HUDEP-2 (cell line): ENCODE measurements at regions not wholly inside any gene's neighbourhood (a gene's known extent, or its start where the extent isn't known, plus 50 kb on each side); places are given as distances from the start of the nearest gene placed in this dataset.
"Not testable (repeated sequence)": the region's sequence is repeated elsewhere in the genome, so short reads cannot be mapped to it uniquely, and the experiment has no call there.

Source experiments
- DNase-seq, 76 experiments: peaks; one replicate each; lab custom pipeline; 2025; ENCODE audit not compliant: unreplicated experiment in 76 of 76; lab: John Stamatoyannopoulos, UW

DNA sequence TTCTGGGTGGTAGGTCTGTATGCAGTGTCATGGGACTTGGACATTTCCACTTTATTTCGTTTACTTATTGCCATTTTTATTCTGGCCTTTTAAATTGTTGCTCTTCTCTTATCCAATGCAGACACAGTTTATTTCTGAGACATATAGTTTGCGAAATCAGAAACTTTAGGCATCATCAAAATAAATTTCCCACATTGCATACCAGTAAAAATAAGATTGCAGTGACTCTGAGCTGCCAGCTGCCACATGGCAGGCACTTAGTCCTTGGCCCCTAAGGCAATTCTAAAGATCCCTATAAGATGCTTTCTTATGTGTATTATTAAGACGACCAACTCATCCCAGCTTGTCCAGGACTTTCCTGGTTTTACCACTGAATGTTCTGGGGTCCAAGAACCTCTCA is 81.8 kb upstream of the ANKRD1 start:
- DNase-seq, result no peak

DNA sequence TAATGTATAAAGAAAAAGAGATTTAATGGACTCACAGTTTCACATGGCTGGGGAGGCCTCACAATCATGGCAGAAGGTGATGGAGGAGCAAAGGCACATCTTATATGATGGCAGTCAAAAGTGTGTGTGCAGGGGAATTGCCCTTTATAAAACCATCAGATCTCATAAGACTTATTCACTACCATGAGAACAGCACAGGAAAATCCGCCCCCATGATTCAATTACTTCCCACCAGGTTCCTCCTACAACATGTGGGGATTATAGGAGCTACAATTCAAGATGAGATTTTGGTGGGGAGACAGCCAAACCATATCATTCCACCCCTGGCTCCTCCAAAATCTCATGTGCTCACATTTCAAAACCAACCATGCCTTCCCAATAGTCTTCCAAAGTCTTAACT is 82.5 kb upstream of the ANKRD1 start:
- not testable (repeated sequence) for DNase-seq

DNA sequence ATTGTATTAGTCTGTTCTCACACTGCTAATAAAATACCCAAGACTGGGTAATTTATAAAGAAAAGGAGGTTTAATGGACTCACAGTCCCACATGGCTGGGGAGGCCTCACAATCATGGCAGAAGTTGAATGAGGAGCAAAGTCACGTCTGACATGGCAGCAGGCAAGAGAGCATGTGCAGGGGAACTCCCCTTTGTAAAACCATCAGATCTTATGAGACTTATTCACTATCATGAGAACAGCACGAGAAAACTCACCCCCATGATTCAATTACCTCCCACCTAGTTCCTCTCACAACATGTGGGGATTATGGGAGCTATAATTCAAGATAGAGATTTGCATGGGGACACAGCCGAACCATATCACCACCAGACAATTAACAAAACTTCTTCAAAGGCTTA is 84.4 kb upstream of the ANKRD1 start:
- DNase-seq, result not testable (repeated sequence)

DNA sequence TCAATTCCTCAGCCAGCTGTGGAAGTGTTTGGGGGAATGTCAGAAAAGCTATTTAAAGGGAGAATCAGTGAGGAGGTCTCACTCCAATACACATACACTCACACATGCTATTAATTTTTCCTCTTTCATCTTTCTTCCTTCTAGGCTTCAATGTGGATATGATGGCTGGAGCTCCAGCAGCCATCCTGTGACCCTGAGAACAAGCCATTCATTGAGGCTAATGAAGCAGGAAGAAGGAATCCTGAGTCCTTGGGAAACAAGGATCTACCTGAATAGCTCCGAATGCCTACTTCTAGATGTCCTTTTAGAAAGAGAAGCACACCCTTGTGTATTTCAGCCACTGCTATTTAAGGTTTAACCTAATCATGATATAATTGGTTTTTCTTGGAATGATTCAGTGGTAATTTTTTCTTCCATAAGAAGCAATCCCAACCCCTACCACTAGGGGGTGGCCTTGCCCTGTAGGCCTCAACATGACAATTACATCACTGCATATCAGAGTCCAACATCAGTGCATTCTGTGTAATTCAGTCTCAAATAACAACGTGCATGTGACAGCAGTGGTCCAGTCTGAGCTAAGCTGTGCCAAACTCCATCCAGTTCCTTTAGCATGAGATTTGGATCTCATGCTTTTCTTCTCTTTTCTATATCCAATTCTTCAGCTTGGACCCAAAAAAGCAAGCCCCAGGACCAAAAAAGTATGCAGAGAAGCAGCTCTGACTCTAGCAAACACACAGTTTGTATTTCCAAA is 85.3 kb upstream of the ANKRD1 start:
- peak in 48 of 76 experiments; percentile 3 to 64 (median 20) for DNase-seq

DNA sequence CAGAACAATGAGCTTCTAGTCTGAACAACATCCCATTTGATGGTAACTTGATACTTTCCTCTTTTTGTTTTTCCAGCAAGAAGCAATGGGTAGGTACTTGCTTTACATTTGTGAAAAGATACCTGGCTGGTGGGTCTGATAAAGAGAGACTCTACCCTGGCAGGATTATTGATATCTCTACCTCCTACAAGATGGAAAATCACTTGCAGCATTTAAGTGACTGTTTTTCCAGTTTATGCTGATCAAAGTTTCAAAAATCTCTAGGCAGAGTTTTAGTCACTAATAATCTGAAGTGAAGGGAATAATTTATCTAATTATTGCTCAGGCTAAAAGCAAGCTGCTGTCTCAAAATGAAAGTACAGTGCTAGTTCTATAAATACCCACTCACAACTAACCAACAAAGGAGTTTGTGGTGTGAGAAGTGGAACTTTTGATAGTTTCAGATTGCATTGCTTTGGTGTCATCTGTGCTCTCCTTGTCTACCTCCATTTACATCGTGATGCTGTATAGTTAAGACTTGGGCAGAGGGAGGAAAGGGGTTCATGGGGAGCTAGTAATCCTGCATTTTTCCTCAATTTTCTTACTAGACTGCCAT is 86.0 kb upstream of the ANKRD1 start:
- no peak for DNase-seq

DNA sequence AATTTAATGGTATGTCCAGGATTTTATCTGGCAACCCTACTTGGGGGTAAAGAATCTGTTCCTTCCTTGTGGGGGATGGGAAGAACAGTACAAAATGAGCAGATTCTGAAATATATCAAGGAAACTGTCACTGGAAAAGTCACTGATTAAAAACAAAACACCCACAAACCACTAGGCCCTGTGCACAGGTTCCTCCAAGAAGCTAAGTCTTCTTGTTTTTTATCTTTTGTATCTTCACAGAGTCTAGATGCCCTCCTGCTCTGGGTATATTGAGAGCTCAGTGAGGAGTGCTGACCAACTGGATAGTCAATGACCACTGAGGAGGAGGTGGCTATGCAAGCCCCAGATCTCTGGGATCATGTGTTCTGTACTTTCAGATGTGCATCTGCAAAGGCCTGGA is 86.8 kb upstream of the ANKRD1 start:
- no peak for DNase-seq

DNA sequence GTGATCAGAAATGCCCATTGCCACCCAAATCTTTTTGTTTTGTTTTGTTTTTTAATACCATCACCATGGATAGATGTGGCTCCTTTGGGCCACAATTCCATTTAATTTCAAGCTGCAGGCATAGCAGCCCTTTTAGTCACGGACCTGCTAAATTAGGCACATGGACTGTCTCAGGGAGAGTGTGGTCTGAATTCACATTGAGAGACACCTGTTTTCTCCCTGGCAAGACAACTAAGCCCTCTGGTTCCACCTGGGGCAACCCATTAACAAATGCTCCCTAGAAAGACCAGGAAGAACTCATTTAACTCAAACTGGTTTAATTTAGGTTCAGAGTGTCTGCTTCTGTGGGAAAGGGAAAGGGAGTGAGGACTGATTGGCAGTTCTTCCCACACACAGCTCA is 88.2 kb upstream of the ANKRD1 start:
- DNase-seq, result no peak

DNA sequence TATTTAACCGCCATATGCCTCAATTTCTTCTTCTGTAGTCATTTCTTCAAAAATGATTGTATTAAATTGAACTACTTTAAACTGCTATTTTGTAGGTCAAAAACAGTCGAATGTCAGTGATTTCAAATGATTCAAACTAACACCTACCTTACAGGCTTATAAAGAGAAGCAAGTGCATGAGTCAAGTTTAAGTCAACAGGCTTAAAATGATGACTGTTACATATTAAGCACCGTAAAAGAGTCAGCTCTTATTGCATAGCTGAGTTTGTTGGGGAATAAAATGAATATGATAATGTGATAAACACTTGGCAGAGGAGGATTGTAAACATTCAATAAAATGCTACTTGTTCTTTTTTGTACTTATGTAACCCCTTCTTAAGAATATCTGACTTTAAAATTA is 90.1 kb upstream of the ANKRD1 start:
- no peak for DNase-seq

DNA sequence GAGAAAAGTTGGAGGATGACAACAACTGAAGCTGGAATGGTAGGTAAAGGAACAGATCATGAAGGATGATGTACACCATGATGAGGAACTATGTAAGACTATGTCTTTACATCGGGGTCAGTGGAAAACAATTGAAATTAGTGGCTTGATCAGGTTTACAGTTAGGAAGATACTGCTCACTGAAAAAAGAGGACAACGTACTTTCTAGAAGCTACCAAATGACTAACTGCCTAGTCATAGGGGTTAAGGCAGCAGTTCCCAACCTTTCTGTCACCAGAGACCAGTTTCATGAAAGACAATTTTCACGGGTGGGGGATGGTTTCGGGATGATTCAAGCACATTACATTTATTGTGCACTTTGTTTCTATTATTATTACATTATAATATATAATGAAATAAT is 91.6 kb upstream of the ANKRD1 start:
- DNase-seq, result no peak

DNA sequence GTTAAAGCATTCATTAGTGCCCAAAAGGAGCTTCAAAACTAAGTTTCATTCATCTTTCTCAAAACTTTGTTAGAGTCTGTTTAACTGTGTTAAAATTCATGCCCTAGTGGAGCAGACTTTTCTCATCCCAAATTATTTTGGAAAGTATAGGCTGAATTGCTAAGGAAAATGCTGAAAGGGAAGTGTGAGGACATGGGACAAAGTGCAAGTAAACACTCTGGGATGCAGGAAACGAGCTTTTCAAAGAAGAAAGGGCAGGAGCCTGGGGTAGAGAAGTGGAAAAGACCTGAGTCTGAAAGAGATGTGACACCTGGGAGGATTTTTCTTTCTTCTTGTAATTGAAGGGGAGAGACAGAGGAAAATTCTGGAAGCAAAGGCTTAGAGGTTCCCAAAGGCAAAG is 93.1 kb upstream of the ANKRD1 start:
- no peak for DNase-seq

DNA sequence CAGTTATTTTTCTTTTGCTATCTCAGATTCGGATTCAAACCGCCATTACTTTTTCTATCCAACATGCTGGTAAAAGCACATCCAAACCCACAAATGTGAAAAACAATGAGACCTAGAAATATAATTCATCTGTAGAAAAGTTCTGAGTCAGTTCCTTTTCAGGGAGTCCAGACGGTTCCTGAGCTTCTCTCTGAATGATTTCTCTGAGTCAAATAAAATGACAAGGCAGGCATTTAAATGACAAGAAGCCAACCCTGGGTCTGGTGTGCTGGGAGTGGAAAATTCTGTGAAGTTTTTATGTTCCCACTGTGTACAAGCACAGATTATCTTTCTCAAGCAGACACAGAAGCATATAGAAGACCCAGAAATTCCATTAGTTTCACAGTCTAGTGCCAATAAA is 96.3 kb upstream of the ANKRD1 start:
- no peak for DNase-seq

DNA sequence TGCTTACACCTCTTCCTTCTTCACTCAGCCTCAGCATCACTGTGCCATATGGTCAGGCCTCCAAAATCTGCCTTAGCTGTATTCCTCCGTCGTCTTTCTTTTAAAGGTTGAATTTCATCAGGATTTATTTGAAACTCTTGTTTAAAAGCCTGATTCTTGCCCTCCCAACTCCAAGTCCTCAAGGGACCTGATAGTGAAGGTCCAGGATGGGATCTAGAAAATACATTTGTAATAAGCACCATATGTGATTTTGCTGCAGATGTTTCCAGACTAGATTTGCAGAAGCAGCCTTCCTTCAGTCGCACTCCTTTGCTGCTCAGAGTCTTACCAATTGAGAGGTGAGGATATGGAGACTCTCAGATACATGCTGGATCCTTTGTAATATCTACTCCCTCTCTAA is 101.0 kb upstream of the ANKRD1 start:
- no peak for DNase-seq

DNA sequence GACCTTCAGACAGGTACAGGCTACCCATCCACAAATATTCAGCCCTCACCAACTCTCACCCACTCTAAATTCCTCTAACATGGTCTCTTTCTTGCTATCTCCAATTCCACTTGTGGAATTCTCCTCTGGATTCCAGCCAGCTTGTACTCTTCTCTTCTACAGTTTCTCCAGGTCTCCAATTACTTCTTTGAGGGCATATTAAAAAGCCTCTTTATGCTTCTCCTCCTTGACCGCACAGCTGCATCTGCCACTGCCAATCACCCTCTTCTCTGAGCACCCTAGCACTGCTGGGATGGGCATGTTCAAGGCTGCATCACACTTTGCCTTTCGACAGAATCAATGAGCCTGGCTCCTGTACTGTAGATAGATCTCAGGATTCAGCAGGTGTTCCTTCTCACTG is 101.5 kb upstream of the ANKRD1 start:
- DNase-seq, result no peak

DNA sequence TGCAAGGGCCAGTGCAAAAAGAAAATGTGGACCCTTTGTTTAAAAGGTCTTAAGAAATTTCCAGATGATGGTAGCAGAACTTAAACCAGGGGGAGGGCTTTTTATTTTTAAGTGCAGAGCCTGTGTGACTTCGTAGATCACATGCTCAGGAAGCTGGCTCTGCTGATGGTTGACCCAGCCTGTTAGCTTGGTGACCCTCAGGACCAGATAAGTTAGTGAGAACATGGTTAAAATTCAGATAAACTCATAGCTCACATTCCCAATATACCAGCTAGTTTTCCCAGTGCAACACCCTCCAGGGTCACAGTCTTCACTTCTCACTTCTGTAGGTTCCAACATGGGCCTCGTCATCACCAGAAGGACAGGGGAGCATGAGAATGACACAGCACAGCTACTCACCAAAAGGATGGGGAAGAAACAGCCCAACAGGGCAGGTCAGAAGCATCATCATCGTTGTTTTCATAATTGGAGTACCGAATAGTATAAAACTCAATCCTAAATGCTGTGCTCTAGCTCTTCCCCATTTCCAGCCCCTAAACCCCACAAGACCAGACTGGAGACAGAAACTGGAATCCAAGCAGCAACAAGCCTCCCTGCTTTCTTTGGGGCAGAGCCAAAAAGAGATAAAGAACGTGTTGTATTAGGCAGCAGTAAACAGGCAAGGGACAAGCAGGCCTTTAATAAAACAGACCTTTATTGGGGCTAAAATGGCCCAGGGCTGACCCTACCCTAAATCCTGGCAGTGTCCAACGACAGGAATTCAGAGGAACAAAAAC is 102.2 kb upstream of the ANKRD1 start:
- DNase-seq, result no peak

DNA sequence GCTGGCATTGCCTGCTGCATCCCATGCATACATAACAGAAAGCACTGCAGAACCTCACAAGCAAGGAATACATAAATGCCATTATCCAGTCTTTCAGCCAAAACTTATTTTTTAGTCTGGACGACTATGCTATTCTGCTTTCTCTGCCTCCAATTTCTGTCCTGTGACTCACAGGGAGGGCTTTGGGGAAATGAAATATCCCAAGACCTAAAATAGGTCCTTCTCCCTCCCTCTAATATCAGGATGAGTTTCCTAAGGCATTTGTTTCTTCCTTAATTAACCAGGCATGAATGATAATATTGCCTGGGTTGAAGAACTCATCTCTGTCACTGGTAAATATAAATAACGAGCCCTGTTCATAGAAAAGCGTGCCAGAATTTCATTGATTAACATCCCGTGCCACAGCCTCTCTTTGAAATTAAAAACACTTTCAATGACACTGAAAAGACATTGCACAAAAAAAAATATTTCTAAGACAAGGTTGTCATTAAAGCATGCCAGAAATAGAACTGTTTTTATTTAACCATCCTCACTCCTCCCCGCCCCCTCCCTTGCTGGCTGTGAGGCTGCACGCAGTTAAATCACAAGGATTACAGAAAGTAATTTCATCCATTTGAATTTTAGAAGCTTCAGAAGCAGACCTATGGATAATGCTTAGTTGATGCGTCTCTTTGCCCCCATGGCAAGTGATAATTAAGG is 103.0 kb upstream of the ANKRD1 start:
- DNase-seq, result no peak

DNA sequence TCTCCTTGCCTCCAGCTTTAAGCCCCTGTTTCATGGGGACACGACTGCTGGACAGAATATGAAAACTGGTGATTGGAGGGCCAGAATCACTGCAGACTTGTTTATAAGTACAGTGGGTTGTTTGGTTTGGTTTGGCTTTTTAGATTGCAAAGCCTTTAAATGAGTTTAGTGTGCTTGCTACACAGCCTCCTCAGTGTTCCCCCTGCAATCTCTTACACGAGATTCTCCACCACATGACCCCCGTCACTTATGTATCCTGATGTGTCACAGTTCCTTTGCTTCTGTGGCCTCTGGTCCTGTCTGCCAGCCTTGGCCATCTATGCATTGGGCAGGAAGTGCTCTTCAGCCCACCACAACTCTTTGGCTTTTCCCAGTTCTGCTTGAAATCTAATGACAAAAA is 103.7 kb upstream of the ANKRD1 start:
- no peak for DNase-seq

DNA sequence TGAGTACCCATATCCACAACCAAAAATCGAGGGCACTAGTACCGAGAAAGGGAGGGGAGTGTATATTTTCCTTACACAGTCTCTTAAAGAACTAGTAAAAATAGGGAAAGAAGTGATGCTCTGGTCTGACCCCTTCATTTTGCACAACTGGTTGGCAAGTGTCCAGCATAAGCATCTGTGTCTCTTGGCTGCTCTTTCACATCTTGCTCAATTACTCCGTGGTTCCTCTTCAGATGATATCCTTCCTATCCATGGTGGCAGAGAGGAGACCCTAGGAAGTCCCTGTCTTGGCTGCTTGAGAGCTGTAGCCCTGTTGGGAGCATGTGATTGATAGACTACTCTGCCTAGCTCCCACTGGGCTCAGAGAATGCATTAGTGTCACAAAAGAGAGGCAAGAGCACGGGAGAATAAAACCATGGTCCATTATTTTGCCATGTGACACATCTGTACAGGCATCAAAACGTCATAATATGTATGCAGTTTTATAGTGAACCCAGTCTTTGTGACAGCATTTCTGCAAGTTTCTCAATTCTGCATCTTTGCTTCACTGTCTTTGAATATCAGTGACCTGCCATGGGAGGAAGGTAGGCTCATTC is 111.8 kb upstream of the ANKRD1 start:
- no peak for DNase-seq

DNA sequence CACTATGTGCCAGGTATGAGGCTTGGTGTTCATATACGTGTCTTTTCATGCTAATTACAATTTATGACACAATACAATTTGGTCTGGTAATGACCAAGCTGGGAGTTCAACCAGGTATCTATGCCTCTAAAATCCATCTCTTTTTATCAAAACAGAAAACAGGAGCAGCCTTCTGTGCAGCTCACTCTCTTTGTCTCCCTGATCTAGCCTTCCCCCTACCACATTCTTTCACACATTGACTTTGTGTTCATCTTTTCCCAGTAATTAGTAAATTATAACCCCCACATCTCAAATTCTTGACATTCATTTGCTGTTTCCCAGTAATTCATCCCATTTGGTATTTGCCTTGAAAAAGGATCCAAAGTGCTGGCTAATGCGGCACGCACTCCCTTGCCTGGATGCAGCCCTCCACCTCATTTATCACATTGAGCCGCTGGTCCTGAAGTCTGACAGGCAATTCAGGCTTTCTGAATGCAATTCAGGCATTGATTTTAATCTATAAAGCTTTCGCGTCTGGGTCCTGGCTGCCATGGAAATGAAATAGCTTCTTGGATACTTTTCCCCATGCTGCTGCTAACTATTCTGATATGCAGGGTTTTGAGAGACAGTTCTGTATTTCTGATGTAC is 112.5 kb upstream of the ANKRD1 start:
- DNase-seq, result no peak

DNA sequence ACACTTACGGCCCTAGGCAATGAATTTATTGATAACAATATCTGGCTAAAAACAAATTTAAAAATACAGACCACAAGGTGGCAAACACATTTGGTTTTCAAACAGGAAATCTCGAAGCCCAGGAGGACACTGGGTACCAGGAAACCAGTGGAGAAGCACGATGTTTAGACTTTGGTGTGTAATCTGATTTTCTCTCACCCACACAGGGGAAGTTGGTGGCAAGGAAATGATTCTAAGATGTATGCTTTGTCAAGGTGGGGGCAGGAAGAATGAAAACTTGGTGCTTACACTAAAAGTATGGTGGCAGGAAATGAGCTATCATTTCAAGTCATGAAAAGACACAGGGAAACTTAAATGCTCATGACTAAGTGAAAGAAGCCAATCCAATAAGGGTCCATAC is 113.2 kb upstream of the ANKRD1 start:
- no peak for DNase-seq

DNA sequence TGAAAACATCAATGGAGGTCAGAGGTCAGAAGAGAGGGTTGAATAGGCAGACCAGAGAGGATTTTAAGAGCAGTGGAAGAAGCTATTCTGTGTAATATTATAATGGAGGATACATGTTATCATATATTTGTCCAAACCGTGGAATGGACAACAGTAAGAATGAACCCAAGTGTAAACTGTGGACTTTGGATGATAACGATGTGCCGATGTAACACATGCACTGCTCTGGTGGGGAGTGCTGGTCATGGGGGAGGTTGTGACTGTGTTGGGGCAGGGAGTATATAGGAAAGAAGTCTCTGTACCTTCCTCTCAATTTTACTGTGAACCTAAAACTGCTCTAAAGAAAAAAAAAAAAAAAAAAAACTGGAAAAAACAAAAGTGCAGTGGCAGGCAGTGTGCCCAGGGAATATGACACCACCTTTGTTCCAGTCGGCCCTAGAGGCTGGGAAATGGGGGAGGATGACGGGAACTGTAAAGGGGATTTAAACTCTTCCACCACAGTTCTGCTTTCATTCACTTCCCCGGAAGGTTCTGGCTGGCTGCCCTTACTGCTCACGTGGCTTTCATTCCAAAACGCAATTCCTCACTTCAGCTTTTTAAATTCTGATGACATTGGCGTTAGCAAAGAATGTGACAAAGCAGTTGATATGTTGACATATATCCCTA is 113.7 kb upstream of the ANKRD1 start:
- DNase-seq, result no peak
